K562 (cell line): ENCODE measurements at regions not wholly inside any gene's neighbourhood (a gene's known extent, or its start where the extent isn't known, plus 50 kb on each side); places are given as distances from the start of the nearest gene placed in this dataset.

Experiments used
- ATAC-seq: fragments of 200-7000 bp; cut with Tn5 transposase; 3 replicates; pipeline ENCODE4 v1.9.1; 2020; ENCODE audit warnings: moderate library complexity
- BruUV-seq: library from RNA; stranded (reverse); fragments of 400-500 nt; replicated peaks from 2 replicates; lab custom pipeline; 2021; lab: Mats Ljungman, UMichigan
- CTCF ChIA-PET: fragments of 300-600 bp; formaldehyde crosslinking; extraction: SDS; loops from one replicate; lab custom pipeline; 2021; ENCODE audit warnings: low intra/inter-chr PET ratio; lab: Yijun Ruan, JAX
- POLR2A ChIA-PET: fragments of 300-600, 350-650 bp; sonication (Branson Sonifier 250); formaldehyde crosslinking; extraction: SDS; loops from one replicate; lab custom pipeline; 2021; ENCODE audit warnings: antibody characterized with exemption, inconsistent platforms; lab: Yijun Ruan, JAX
- DNase-seq, 4 experiments: peaks; one replicate each; pipeline versions ENCODE4 v3.0.0 to v3.0.0-alpha.2; 2011 to 2018; ENCODE audit warnings: low spot score in 3 of 4, mixed read lengths in 3 of 4; ENCODE audit errors: extremely low read depth in 1 of 4
- FAIRE-seq: peaks from 2 replicates; lab custom pipeline; 2011; peaks lifted over from hg19 to GRCh38; lab: Jason Lieb, UNC
- H2AFZ ChIP-seq: 2 replicates; pipeline ENCODE4 v1.6.0; 2011; ENCODE audit warnings: low read depth, low read length, control low read depth, inconsistent platforms
- H3K27ac ChIP-seq: fragments of 200-600 bp; 3 replicates; pipeline ENCODE4 v1.8.0; 2011; ENCODE audit warnings: low read depth, mild to moderate bottlenecking, control low read depth, inconsistent platforms, low read length, moderate library complexity, mixed read lengths; ENCODE audit errors: extremely low read depth
- H3K27me3 ChIP-seq, 2 experiments: fragments of 300-600 bp in 1 of 2; 2 replicates in 1 of 2; 3 replicates in 1 of 2; pipeline versions ENCODE4 v1.6.0 to v1.8.0; 2011; ENCODE audit warnings: inconsistent platforms in 2 of 2, low read length in 2 of 2, mild to moderate bottlenecking in 1 of 2, mixed read lengths in 1 of 2, moderate library complexity in 1 of 2; ENCODE audit not compliant: control insufficient read depth in 2 of 2, insufficient read depth in 2 of 2
- H3K36me3 ChIP-seq: fragments of 300-600 bp; 3 replicates; pipeline ENCODE4 v1.8.0; 2011; ENCODE audit warnings: mild to moderate bottlenecking, low read length, inconsistent platforms; ENCODE audit not compliant: control insufficient read depth, insufficient read depth
- H3K4me1 ChIP-seq, 2 experiments: fragments of 200-600 bp in 1 of 2; replicated peaks in 1 of 2; 2 replicates in 1 of 2; 3 replicates in 1 of 2; pipeline versions ENCODE4 v1.5.1 to v1.8.0; 2011; ENCODE audit warnings: inconsistent platforms in 2 of 2, low read length in 2 of 2, mild to moderate bottlenecking in 1 of 2, mixed read lengths in 1 of 2, moderate library complexity in 1 of 2; ENCODE audit not compliant: control insufficient read depth in 2 of 2, insufficient read depth in 2 of 2
- H3K4me2 ChIP-seq: 2 replicates; pipeline ENCODE4 v1.6.1; 2011; ENCODE audit warnings: low read length, control low read depth, inconsistent platforms, mixed read lengths; ENCODE audit not compliant: insufficient read depth
- H3K4me3 ChIP-seq: fragments of 200-600 bp; sonication (generic), shearing (Covaris generic); 2 replicates; pipeline ENCODE4 v1.5.1; 2016; ENCODE audit warnings: control low read depth, inconsistent platforms
- H3K79me2 ChIP-seq: fragments of 200-600 bp; 3 replicates; pipeline ENCODE4 v1.8.0; 2011; ENCODE audit warnings: low read length, inconsistent platforms; ENCODE audit not compliant: control insufficient read depth, insufficient read depth
- H3K9ac ChIP-seq, 2 experiments: 2 replicates each; pipeline versions ENCODE4 v1.6.0 to v1.6.1; 2011; ENCODE audit warnings: low read depth in 2 of 2, low read length in 2 of 2, control low read depth in 1 of 2, inconsistent platforms in 1 of 2, mild to moderate bottlenecking in 1 of 2, mixed read lengths in 1 of 2; ENCODE audit not compliant: insufficient read depth in 1 of 2
- H3K9me1 ChIP-seq: one replicate; pipeline ENCODE4 v1.6.0; 2011; ENCODE audit warnings: inconsistent platforms, mild to moderate bottlenecking, low read length, moderate library complexity; ENCODE audit not compliant: control insufficient read depth, insufficient read depth
- H3K9me3 ChIP-seq: replicated peaks from 2 replicates; pipeline ENCODE4 v1.5.1; 2011; ENCODE audit warnings: low read depth, low read length, inconsistent platforms; ENCODE audit not compliant: control insufficient read depth, insufficient read depth
- H4K20me1 ChIP-seq: replicated peaks from 2 replicates; pipeline ENCODE4 v1.6.1; 2011; ENCODE audit warnings: low read length, inconsistent platforms, mixed read lengths; ENCODE audit not compliant: control insufficient read depth, insufficient read depth
- COPS2 ChIP-seq: fragments of 450-650 bp; conservative IDR thresholded peaks from 2 replicates; pipeline ENCODE4 v1.6.1; 2016; ENCODE audit warnings: mild to moderate bottlenecking, moderate library complexity
- FOXM1 ChIP-seq, 2 experiments: fragments of 450-650 bp in 1 of 2; sonication (generic) in 1 of 2; formaldehyde crosslinking in 1 of 2; IDR thresholded peaks; 2 replicates each; pipeline versions ENCODE4 v1.6.1 to v1.9.0; 2017 to 2022; ENCODE audit warnings: low read depth in 2 of 2, mild to moderate bottlenecking in 2 of 2, missing genetic modification reagents in 1 of 2, moderate library complexity in 1 of 2
- KLF16 ChIP-seq: IDR thresholded peaks from 2 replicates; pipeline ENCODE4 v1.6.1; 2016; ENCODE audit warnings: antibody characterized with exemption
- OTX1 ChIP-seq: fragments of 450-650 bp; formaldehyde crosslinking; IDR thresholded peaks from 2 replicates; pipeline ENCODE4 v1.4.0; 2022; ENCODE audit warnings: mild to moderate bottlenecking
- PCBP2 ChIP-seq: fragments of 200-400 bp; formaldehyde crosslinking; IDR thresholded peaks from 2 replicates; pipeline ENCODE4 v1.6.1; 2018; ENCODE audit warnings: low read length, low read depth, mild to moderate bottlenecking, moderate library complexity; ENCODE audit not compliant: poor library complexity, severe bottlenecking
- RB1 ChIP-seq: fragments of 450-650 bp; IDR thresholded peaks from 2 replicates; pipeline ENCODE4 v1.6.1; 2017; ENCODE audit warnings: low read depth, mild to moderate bottlenecking
- RFX1 ChIP-seq: fragments of 450-650 bp; IDR thresholded peaks from 2 replicates; pipeline ENCODE4 v1.6.1; 2016; ENCODE audit warnings: mild to moderate bottlenecking, moderate library complexity
- SIN3A ChIP-seq, 2 experiments: fragments of 150-350 bp in 1 of 2; IDR thresholded peaks; 2 replicates each; pipeline ENCODE4 v1.6.1; 2011 to 2016; ENCODE audit warnings: borderline replicate concordance in 2 of 2, low read depth in 2 of 2, low read length in 2 of 2, mild to moderate bottlenecking in 2 of 2, moderate library complexity in 2 of 2; ENCODE audit not compliant: control insufficient read depth in 1 of 2
- SLC30A9 ChIP-seq: fragments of 250-450 bp; sonication (Bioruptor Pico); IDR thresholded peaks from 2 replicates; pipeline ENCODE4 v1.8.0; 2022; ENCODE audit warnings: mild to moderate bottlenecking, moderate library complexity
- SMAD4 ChIP-seq: fragments of 250-450 bp; sonication (Bioruptor Pico); conservative IDR thresholded peaks from 2 replicates; pipeline ENCODE4 v1.8.0; 2021; ENCODE audit warnings: inconsistent platforms, mild to moderate bottlenecking, moderate library complexity
- U2AF1 ChIP-seq: fragments of 200-400 bp; formaldehyde crosslinking; optimal IDR thresholded peaks from 2 replicates; pipeline ENCODE3; 2017; ENCODE audit warnings: mild to moderate bottlenecking, low read depth, low read length, moderate library complexity
- XRCC5 ChIP-seq: fragments of 200-400 bp; formaldehyde crosslinking; IDR thresholded peaks from 2 replicates; pipeline ENCODE4 v1.6.1; 2017; ENCODE audit warnings: low read depth, mild to moderate bottlenecking, low read length
- ZBTB5 ChIP-seq: fragments of 450-650 bp; IDR thresholded peaks from 2 replicates; pipeline ENCODE4 v1.6.1; 2017; ENCODE audit warnings: antibody characterized with exemption
- ZNF197 ChIP-seq: fragments of 200-800 bp; sonication (Bioruptor generic); IDR thresholded peaks from 2 replicates; pipeline ENCODE4 v1.6.1; 2016; ENCODE audit warnings: low read depth, missing genetic modification characterization, missing compliant biosample characterization
- ZNF347 ChIP-seq: fragments of 450-650 bp; formaldehyde crosslinking; IDR thresholded peaks from 2 replicates; pipeline ENCODE4 v1.4.0; 2020; ENCODE audit warnings: low read depth, mild to moderate bottlenecking, moderate library complexity
- in situ Hi-C: fragments of 300-500 bp; cut with MboI; formaldehyde crosslinking; loops from 4 replicates; pipeline ENCODE4 v1.15.0; 2018; ENCODE audit warnings: inconsistent platforms, mixed read lengths
- intact Hi-C: fragments of 100-400 bp; cut with micrococcal nuclease; formaldehyde crosslinking; loops from 2 replicates; pipeline ENCODE4 v1.14.2; 2022
- TF ChIP-seq, protein P1 (sequence below): fragments of 450-650 bp; conservative IDR thresholded peaks from 2 replicates; pipeline ENCODE4 v1.6.1; 2016; ENCODE audit warnings: missing genetic modification characterization, low read depth, mild to moderate bottlenecking, missing compliant biosample characterization, moderate library complexity
- TF ChIP-seq, protein P2 (sequence below): fragments of 450-650 bp; IDR thresholded peaks from one replicate; pipeline ENCODE4 v1.6.1; 2018; ENCODE audit warnings: mild to moderate bottlenecking, moderate library complexity; ENCODE audit not compliant: partially characterized antibody
- TF ChIP-seq, protein P3 (sequence below): fragments of 450-650 bp; formaldehyde crosslinking; conservative IDR thresholded peaks from 2 replicates; pipeline ENCODE4 v1.4.0; 2022; ENCODE audit warnings: mild to moderate bottlenecking, missing genetic modification characterization

GRCh38 chr4:35978551-35978950 lies 265.8 kb downstream of the ARAP2 start:
- no peak overlapping the region for H3K4me2 ChIP-seq
- H3K4me1 ChIP-seq = no peaks in the 10 kb centered on the region
- H3K27me3 ChIP-seq = no peaks in the 10 kb centered on the region
- H4K20me1 ChIP-seq = no peaks in the 10 kb centered on the region
- H2AFZ ChIP-seq = no peak overlapping the region
- in situ Hi-C loops (no loop called here), intact Hi-C loops (no loop called here)
- no peaks in the 10 kb centered on the region for H3K9me1 ChIP-seq
- H3K79me2 ChIP-seq = no peaks in the 10 kb centered on the region
- no peak for FAIRE-seq
- no peak overlapping the region for H3K27ac ChIP-seq
- no TSS peak for BruUV-seq
- DNase-seq = no peak
- ChIA-PET CTCF (no interaction called here), POLR2A (no interaction called here)
- H3K9me3 ChIP-seq = no peaks in the 10 kb centered on the region
- ATAC-seq = no peak
- no peaks in the 10 kb centered on the region for H3K36me3 ChIP-seq
- no peak overlapping the region for H3K4me3 ChIP-seq
- H3K9ac ChIP-seq = no peak overlapping the region
- TF ChIP-seq U2AF1 (no peak), FOXM1 (IDR thresholded peaks at IDR 0.05; ENCODE audit: low read depth) (no peak), FOXM1 (CRISPR knock-in tag; IDR thresholded peaks at IDR 0.05; ENCODE audit: low read depth) (no peak), PCBP2 (no peak), RB1 (no peak), OTX1 (CRISPR knock-in tag) (no peak), RFX1 (no peak), ZNF197 (CRISPR knock-in tag) (no peak), KLF16 (no peak), SIN3A (IDR thresholded peaks at IDR 0.05; ENCODE audit: borderline replicate concordance in 2 of 2, control insufficient read depth in 1 of 2, low read depth in 2 of 2, low read length in 2 of 2) (no peak), XRCC5 (no peak), SLC30A9 (CRISPR knock-in tag) (no peak), COPS2 (no peak), ZBTB5 (no peak), ZNF347 (CRISPR knock-in tag) (no peak), SMAD4 (CRISPR knock-in tag) (no peak)
- TF ChIP-seq, protein P1, sequence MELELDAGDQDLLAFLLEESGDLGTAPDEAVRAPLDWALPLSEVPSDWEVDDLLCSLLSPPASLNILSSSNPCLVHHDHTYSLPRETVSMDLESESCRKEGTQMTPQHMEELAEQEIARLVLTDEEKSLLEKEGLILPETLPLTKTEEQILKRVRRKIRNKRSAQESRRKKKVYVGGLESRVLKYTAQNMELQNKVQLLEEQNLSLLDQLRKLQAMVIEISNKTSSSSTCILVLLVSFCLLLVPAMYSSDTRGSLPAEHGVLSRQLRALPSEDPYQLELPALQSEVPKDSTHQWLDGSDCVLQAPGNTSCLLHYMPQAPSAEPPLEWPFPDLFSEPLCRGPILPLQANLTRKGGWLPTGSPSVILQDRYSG (tag) = no peak
- TF ChIP-seq, protein P2, sequence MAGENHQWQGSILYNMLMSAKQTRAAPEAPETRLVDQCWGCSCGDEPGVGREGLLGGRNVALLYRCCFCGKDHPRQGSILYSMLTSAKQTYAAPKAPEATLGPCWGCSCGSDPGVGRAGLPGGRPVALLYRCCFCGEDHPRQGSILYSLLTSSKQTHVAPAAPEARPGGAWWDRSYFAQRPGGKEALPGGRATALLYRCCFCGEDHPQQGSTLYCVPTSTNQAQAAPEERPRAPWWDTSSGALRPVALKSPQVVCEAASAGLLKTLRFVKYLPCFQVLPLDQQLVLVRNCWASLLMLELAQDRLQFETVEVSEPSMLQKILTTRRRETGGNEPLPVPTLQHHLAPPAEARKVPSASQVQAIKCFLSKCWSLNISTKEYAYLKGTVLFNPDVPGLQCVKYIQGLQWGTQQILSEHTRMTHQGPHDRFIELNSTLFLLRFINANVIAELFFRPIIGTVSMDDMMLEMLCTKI = no peak
- TF ChIP-seq, protein P3, sequence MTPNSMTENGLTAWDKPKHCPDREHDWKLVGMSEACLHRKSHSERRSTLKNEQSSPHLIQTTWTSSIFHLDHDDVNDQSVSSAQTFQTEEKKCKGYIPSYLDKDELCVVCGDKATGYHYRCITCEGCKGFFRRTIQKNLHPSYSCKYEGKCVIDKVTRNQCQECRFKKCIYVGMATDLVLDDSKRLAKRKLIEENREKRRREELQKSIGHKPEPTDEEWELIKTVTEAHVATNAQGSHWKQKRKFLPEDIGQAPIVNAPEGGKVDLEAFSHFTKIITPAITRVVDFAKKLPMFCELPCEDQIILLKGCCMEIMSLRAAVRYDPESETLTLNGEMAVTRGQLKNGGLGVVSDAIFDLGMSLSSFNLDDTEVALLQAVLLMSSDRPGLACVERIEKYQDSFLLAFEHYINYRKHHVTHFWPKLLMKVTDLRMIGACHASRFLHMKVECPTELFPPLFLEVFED = no peak
